Suprapubic skin (tissue), 4 donors: ENCODE measurements at regions not wholly inside any gene's neighbourhood (a gene's known extent, or its start where the extent isn't known, plus 50 kb on each side); places are given as distances from the start of the nearest gene placed in this dataset.

Experiments used
- DNase-seq, 2 donors: peaks; one replicate each; pipeline ENCODE4 v3.0.0-alpha.2; 2019; ENCODE audit warnings: low spot score in 2 of 2
- H3K27ac ChIP-seq: fragments of 200-600 bp; sonication (generic); one replicate; pipeline ENCODE4 v1.5.1; 2019
- H3K27me3 ChIP-seq: fragments of 200-600 bp; sonication (generic); one replicate; pipeline ENCODE4 v1.5.1; 2019
- H3K36me3 ChIP-seq: fragments of 200-600 bp; sonication (generic); one replicate; pipeline ENCODE4 v1.5.1; 2019
- H3K4me1 ChIP-seq: fragments of 200-600 bp; sonication (generic); one replicate; pipeline ENCODE4 v1.5.1; 2019
- H3K4me3 ChIP-seq: fragments of 200-600 bp; sonication (generic); one replicate; pipeline ENCODE4 v1.5.1; 2019; ENCODE audit warnings: mild to moderate bottlenecking
- H3K9me3 ChIP-seq: fragments of 200-600 bp; sonication (generic); one replicate; pipeline ENCODE4 v1.5.1; 2019
- CTCF ChIP-seq, 2 donors: fragments of 200-600 bp in 1 of 2; fragments of 450-650 bp in 1 of 2; sonication (generic) in 1 of 2; IDR thresholded peaks; one replicate each; pipeline ENCODE4 v1.5.1; 2016 to 2019; ENCODE audit warnings: antibody characterized with exemption in 2 of 2, mild to moderate bottlenecking in 1 of 2, moderate library complexity in 1 of 2
- EP300 ChIP-seq: sonication (generic); formaldehyde crosslinking; IDR thresholded peaks from one replicate; pipeline ENCODE4 v1.6.1; 2017; ENCODE audit warnings: antibody characterized with exemption
- POLR2A ChIP-seq, 2 donors: fragments of 450-650 bp; IDR thresholded peaks; one replicate each; pipeline ENCODE4 v1.6.1; 2017; ENCODE audit warnings: antibody characterized with exemption in 2 of 2, mild to moderate bottlenecking in 2 of 2, moderate library complexity in 2 of 2
- POLR2AphosphoS5 ChIP-seq, 3 donors: sonication (generic); formaldehyde crosslinking; IDR thresholded peaks; one replicate each; pipeline ENCODE4 v1.6.1; 2017; ENCODE audit warnings: antibody characterized with exemption in 3 of 3
- WGBS: methylation state at CpG from one replicate; pipeline ENCODE4 v1.1.5; 2018; 5-methylcytosine and 5-hydroxymethylcytosine counted together

DNA sequence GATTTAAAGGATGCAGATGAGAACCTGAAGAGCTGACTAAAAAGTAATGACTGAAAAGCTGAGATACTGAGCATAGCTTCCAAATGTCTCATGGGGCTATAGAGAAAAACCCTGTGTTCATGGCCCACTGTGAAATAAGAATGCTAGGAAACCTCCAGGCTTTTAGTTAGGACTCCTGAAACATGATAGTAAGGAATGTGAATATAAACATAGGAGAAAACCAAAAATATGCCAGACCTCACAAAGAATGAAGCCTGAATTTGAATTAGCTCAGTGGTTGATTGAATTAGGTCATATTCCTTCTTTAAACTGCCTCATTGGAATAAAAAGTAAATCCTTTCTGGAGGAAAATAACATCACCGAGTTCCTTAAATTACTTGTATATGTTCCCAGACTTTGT is 194.5 kb upstream of the NXPH2 start:
- Histone ChIP-seq H3K4me3 (no peak overlapping the region), H3K9me3 (no peaks in the 10 kb centered on the region), H3K27ac (no peak overlapping the region), H3K27me3 (no peaks in the 10 kb centered on the region), H3K36me3 (no peaks in the 10 kb centered on the region), H3K4me1 (no peaks in the 10 kb centered on the region)
- WGBS, result 83% methylated on average over 1 of the region's 1 CpG
- no peak for DNase-seq
- TF ChIP-seq CTCF (IDR thresholded peaks at IDR 0.05) (no peak), POLR2AphosphoS5 (IDR thresholded peaks at IDR 0.05) (no peak), EP300 (no peak), POLR2A (IDR thresholded peaks at IDR 0.05) (no peak)

DNA sequence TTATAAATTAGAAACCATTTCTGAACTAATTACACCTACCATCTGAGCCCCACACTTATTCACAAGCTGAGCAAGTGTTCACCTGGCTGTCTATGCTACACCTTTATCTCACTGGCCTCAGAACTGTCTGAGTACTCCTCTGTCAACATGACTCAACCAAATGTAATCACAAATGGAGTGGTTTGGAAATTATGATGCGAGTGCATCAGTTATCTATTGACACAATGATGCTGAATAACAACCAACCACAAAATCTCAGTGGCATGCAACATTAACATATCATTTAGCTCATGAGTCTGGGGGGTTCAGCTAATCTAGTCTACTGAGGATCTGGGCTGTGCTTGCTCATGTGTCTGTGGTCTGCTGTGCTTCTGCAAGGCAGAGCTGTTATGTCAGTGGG is 184.2 kb upstream of the NXPH2 start:
- DNase-seq, result no peak
- no peaks in the 10 kb centered on the region for H3K4me1 ChIP-seq
- H3K9me3 ChIP-seq, result no peaks in the 10 kb centered on the region
- H3K36me3 ChIP-seq, result no peaks in the 10 kb centered on the region
- no peak overlapping the region for H3K4me3 ChIP-seq
- H3K27me3 ChIP-seq, result no peaks in the 10 kb centered on the region
- no peak overlapping the region for H3K27ac ChIP-seq
- TF ChIP-seq EP300 (no peak), CTCF (IDR thresholded peaks at IDR 0.05) (no peak), POLR2AphosphoS5 (IDR thresholded peaks at IDR 0.05) (no peak), POLR2A (IDR thresholded peaks at IDR 0.05) (no peak)
- 90% methylated on average over 1 of the region's 1 CpG for WGBS

GRCh38 chr2:138962686-138963085 is 182.5 kb upstream of the NXPH2 start:
- no peaks in the 10 kb centered on the region for H3K9me3 ChIP-seq
- no peaks in the 10 kb centered on the region for H3K4me1 ChIP-seq
- no peak overlapping the region for H3K27ac ChIP-seq
- no peaks in the 10 kb centered on the region for H3K36me3 ChIP-seq
- no peaks in the 10 kb centered on the region for H3K27me3 ChIP-seq
- 61% methylated on average over 5 of the region's 5 CpGs for WGBS
- H3K4me3 ChIP-seq, result no peak overlapping the region
- TF ChIP-seq POLR2AphosphoS5 (IDR thresholded peaks at IDR 0.05), result no peak
- no peak for DNase-seq

DNA sequence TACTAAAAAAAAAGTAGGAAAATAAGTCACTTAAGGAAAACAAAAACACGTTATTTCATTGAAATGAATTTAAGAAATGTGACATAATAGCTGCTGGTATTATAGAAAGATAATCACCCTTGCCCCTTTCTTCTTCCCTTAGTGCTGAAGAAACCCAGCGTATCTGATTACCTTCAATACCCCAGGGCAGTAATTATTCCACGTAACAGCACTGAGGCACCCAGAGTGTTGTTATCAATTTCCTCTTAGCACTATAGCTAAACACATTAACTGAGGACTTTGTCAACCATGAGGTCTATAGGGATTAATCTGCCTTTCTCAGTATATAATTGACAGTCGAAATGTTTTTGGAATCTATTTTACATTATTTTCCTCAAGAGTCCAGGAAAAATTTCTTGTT is 180.0 kb upstream of the NXPH2 start:
- H3K4me1 ChIP-seq, result no peaks in the 10 kb centered on the region
- TF ChIP-seq CTCF (IDR thresholded peaks at IDR 0.05), result no peak
- TF ChIP-seq POLR2A (IDR thresholded peaks at IDR 0.05), result no peak
- TF ChIP-seq EP300, result no peak
- TF ChIP-seq POLR2AphosphoS5 (IDR thresholded peaks at IDR 0.05), result no peak
- no peak for DNase-seq
- H3K27me3 ChIP-seq, result no peaks in the 10 kb centered on the region
- no peaks in the 10 kb centered on the region for H3K36me3 ChIP-seq
- no peak overlapping the region for H3K27ac ChIP-seq
- H3K9me3 ChIP-seq, result no peaks in the 10 kb centered on the region
- 58% methylated on average over 4 of the region's 4 CpGs for WGBS
- H3K4me3 ChIP-seq, result no peak overlapping the region

- Histone ChIP-seq H3K36me3 (no peaks in the 10 kb centered on the region), H3K27ac (no peak overlapping the region), H3K9me3 (no peaks in the 10 kb centered on the region), H3K27me3 (no peaks in the 10 kb centered on the region), H3K4me1 (no peaks in the 10 kb centered on the region), H3K4me3 (no peak overlapping the region)
- TF ChIP-seq POLR2A (IDR thresholded peaks at IDR 0.05) (no peak), POLR2AphosphoS5 (IDR thresholded peaks at IDR 0.05) (no peak), CTCF (IDR thresholded peaks at IDR 0.05) (no peak), EP300 (no peak)
- DNase-seq, result no peak
- WGBS, result 97% methylated on average over 2 of the region's 2 CpGs
Measured at GRCh38 chr2:138959031-138959430, 178.8 kb upstream of the NXPH2 start.

DNA sequence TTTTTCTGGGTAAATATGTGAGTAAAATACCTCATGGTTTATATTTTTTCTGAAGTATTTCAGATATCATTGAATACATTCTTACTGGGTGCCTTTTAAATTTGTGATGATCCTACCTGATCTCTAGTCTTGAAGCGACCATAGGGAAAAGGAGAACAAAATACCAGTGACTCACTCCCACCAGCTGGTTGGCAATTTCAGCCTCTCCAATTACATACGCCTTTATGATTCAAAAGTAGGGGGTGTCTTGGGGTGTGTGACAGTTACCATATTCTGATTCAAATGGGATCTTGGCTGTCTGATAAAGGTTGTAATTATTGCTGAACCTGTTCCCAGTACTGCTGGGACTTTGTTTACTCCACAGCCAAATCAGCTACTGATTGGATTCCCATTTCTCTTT is 175.9 kb upstream of the NXPH2 start:
- Histone ChIP-seq H3K27me3 (no peaks in the 10 kb centered on the region), H3K4me1 (no peaks in the 10 kb centered on the region), H3K36me3 (no peaks in the 10 kb centered on the region), H3K27ac (no peak overlapping the region), H3K4me3 (no peak overlapping the region), H3K9me3 (no peaks in the 10 kb centered on the region)
- no peak for DNase-seq
- WGBS, result 47% methylated on average over 2 of the region's 2 CpGs
- TF ChIP-seq POLR2A (IDR thresholded peaks at IDR 0.05), result no peak
- TF ChIP-seq POLR2AphosphoS5 (IDR thresholded peaks at IDR 0.05), result no peak
- no peak for TF ChIP-seq EP300
- no peak for TF ChIP-seq CTCF (IDR thresholded peaks at IDR 0.05)
